HG02678 (cell line): ENCODE measurements at regions not wholly inside any gene's neighbourhood (a gene's known extent, or its start where the extent isn't known, plus 50 kb on each side); places are given as distances from the start of the nearest gene placed in this dataset.
"Not testable (repeated sequence)": the region's sequence is repeated elsewhere in the genome, so short reads cannot be mapped to it uniquely, and the experiment has no call there.

Source experiments
- ATAC-seq: cut with Tn5 transposase; IDR thresholded peaks from one replicate; pipeline ENCODE4 v1.9.1; 2021; ENCODE audit warnings: mild to moderate bottlenecking, moderate library complexity; ENCODE audit not compliant: unreplicated experiment

DNA sequence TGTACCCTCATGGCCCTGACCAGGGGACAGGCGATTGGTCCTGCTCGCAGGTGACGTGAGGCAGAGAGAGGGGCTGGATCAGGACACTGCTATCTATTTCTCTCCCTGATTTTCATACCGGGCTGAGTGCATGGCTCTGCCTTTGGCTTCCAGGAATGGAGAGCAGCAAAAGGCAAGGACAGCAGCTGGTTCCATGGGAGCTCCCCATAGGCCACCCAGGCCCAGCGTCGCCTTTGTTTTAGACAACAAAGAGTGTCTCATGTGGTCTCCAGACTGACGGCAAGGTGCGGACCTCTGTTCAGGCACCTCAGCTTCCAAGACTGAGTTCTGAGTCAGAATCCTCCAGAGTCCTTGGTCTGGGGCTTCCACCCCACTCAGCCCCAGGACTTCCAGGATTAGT, 123.1 kb downstream of the VEGFA start:
- no peak for ATAC-seq

DNA sequence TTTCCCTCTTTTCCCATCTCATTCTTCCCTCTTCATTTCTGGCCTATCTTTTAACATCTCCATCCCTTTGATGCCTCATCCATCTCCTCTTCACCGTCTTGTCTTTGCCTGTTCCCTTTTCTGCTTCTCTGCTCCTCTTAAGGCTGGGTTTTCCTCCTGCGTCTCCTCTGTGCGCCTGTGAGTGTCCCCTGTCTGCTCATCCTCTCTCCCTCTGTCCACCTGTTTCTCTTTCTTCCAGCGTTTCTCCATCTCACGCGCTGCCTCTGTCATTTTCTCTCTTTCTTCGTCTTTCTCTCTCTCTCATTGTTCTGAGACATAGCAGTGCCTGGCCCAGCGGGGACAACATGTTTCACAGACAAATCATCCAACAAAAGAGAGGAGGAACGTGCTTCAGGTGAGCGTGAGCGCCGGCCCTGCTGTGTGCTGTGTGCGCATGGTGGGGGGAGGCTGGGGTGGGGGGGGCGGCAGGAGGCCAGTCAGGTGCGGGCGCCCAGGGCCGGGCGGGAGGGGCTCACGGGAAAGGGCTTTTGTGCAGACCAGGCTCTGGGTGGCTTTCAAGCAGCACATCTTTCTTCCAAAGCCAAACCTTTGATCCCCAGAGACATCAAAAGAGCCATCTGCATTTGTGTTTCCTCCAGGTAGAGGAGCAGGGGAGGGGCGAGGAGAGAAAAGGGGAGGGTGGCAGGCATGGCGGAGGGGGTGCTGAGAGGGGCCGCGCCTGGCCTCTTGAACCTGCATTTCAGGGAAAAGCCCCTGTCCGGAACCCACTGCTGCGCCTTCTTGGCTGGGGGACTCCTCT, 121.3 kb downstream of the VEGFA start:
- no peak for ATAC-seq

- ATAC-seq: no peak
Observed at GRCh38 chr6:43890197-43891062, 120.4 kb downstream of the VEGFA start.

DNA sequence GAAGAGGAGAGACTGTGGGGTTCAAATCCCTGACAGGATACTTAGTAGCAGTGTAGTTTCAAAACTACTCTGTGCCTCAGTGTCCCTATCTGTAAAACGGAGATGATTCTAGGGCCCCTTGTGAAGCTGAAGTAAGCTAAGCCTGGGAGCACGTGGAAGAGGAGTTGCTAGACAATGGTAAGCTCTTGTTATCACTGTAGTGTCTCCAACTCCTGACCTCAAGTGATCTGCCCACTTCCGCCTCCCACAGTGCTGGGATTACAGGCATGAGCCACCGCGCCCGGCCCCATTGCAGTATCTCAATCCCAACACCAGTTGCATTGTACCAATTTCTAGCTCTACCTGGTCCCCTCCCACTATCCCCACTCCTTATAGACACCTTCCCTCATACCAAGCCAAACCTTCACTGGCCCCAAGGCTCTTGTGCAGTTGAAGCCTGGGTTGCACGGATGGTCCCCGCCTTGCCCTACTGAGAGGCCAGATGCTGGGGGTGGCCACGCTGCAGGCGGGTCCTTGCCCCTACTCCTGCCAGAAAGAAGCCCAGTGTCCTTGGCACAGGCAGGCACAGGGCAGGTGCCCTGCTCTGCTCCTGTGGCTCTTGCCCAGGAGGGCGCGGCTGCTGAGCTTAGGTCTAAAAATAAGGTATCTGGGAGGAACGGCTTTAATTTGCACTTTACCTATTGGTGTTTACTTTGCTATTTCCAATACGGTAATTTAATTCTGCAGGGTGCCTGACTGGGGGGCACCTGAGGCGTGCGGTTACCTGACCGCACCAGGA, 118.1 kb downstream of the VEGFA start:
- ATAC-seq: no peak

- ATAC-seq: no peak
Observed at GRCh38 chr6:43887340-43887858, 117.4 kb downstream of the VEGFA start.

GRCh38 chr6:43886717-43887339, 116.8 kb downstream of the VEGFA start:
- no peak for ATAC-seq

GRCh38 chr6:43886067-43886461, 116.1 kb downstream of the VEGFA start:
- no peak for ATAC-seq

DNA sequence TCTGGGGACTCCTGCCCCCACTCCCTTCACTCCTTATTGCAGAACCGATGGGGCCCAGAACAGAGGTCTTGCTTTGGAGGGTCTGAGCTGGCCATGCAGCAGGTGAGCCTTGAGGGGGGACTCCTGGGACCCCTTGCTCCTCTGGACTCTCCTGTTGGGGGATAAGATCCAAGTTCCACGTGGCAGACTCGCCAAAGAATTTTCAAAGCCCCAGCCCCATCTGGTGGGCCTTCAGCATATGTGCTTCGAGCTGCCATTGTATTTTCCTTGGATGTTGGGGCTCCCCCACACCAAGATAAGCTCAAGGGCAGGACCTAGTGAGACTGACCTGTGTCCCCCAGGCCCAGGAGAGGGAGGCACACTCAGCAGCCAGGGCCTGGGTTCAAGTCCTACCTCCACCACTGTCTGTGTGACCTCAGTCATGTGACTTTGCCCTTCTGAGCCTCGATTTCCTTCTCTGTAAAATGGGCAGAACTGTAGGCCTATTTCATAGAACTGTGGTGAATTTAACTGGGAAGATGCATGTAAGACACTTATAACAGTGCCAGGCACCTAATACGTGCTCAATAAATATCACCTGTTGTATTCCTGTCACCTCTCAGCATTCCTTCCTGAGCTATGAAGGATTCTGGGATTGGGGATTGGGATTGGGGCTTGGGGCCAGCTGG, 115.5 kb downstream of the VEGFA start:
- ATAC-seq: no peak

GRCh38 chr6:43884652-43885022, 114.6 kb downstream of the VEGFA start:
- ATAC-seq: no peak

GRCh38 chr6:43883847-43884651, 114.0 kb downstream of the VEGFA start:
- peak; percentile 66 for ATAC-seq

- ATAC-seq: not testable (repeated sequence)
Observed at GRCh38 chr6:43882690-43883448, 112.9 kb downstream of the VEGFA start.

DNA sequence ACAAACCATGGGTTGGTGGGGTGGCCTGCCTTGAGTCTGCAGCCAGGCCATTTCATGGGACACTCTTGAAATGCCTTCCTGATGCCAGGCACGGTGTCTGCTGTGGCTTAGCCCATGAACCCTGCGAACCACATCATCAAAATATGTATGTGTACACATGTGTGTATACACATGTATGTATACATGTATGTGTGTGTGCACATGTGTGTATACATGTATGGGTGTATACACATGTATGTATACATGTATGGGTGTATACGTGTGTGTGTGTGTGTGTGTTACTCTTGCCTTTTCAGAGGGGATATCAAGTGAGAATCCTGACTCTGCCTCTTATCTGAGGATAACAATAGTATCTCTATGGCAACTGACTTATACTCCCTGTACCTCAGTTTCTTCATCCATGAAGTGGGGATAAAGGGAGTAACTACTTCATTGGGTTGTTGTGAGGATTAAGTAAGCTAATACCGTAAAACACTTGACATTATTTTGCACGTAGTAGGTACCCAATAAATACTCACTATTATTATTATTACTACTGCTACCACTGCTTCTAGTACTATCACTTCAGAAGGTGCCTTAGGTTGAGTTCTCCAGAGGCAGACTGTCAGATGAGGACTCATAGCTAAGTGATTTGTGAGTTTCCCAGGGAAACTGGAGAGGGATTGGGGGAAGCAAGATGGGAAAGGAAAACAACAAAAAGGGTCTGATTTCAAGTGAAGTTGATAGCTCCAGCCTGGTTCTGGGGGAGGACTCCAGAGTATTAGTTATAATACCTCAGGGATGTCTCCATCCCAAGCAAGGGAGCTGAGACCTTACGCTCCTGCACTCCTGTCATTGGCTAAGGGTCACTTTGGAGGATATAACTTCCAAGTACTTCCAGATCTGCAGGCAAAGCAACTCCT, 110.5 kb downstream of the VEGFA start:
- ATAC-seq: no peak

DNA sequence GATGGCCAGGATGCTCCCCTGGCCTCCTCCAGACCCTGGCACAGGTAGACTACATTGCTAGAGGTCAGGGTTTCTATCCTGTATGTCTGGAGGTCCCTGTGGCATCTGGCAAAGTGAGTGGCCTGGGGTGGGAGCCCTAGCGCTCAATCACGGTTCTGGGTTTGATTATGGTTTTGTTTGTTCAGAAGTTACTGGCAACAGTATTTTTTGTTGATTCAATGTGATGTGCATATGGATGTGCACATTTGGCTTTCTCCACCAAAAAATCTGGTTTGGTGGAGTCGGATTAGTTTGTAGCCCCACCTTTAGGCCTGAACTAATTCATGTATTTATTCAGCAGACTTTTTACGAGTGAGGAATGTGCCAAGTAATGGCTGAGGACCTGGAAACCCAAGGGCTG, 109.7 kb downstream of the VEGFA start:
- no peak for ATAC-seq

DNA sequence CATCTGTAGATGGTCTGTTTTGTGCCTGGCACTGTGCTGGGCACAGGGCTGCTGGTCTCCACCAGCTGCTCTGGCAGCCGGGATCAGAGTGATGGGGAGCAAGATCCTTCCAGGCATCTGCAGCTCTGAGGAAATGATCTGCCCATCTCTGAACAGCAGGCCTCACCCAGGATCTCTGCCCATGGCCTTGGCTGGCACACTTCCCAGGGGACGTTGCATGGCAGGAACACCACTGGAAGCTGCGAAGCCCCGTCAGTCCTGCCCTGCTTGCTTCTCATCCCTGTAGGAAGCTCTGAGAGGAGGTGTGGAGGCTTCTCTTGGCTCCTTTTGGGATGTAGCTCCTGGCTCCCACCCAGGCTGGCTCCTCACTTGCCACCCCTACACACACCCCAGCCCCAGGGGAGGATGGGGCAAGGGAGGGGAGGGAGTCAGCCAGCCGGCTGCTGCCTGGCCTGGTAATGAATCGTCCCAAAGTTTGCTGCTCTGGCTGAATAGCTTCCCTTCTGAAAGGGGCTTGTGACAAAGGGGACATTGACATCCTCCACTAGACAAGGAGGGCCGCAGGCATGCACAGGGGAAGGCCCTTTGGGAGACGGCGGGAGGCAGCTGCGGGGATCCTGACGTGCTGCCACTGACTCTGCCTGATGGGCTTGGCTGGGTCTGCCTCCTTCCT, 108.9 kb downstream of the VEGFA start:
- ATAC-seq: no peak

GRCh38 chr6:43878127-43878634, 108.2 kb downstream of the VEGFA start:
- no peak for ATAC-seq

DNA sequence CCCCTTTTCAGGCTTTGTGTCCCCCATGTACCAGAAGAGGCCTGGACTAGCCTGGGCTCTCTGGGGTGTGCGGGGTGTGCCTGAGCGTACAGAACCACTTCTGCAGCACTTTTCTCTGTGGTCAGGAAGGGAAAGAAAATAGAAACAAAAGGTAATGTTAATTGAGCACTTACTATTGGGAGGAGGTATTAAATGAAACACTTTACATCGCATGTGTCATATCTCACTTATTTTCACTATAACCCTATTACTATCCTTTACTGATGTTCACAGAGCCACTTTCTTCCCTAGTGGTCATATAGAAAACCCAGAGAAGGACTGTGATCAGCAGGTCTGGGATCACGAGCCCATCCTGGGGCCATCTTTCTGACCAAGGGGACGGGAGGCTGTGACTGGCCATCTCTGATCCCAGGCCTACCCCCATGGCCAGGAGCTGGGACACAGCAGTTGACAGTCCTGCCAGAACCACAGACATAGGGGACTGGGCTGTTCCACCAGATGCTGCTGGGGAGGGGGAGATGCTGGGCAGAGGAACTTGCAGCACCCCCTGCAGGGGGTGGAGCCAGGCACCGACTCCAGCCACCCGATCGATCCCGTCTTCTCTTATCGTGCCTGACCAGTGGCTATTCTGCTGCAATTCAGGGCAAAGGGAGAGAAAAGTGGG, 107.6 kb downstream of the VEGFA start:
- ATAC-seq: no peak
